H9 (cell line): ENCODE measurements at regions not wholly inside any gene's neighbourhood (a gene's known extent, or its start where the extent isn't known, plus 50 kb on each side); places are given as distances from the start of the nearest gene placed in this dataset.

Experiments used
- DNase-seq: peaks from one replicate; pipeline ENCODE4 v3.0.0-alpha.2; 2017
- H2AFZ ChIP-seq: one replicate; pipeline ENCODE4 v1.6.1; 2013; ENCODE audit warnings: mild to moderate bottlenecking, low read length, control low read depth, moderate library complexity
- H2AK5ac ChIP-seq: 2 replicates; pipeline ENCODE4 v1.6.1; 2013; ENCODE audit warnings: low read length, control low read depth, mixed read lengths; ENCODE audit not compliant: insufficient read length
- H2BK120ac ChIP-seq: one replicate; pipeline ENCODE4 v1.6.1; 2013; ENCODE audit warnings: low read depth, mild to moderate bottlenecking, low read length, control low read depth, inconsistent platforms; ENCODE audit not compliant: poor library complexity, severe bottlenecking
- H2BK12ac ChIP-seq: 2 replicates; pipeline ENCODE4 v1.6.1; 2013; ENCODE audit warnings: low read length, control low read depth, mixed read lengths, low read depth; ENCODE audit not compliant: insufficient read length
- H2BK15ac ChIP-seq: 2 replicates; pipeline ENCODE4 v1.6.1; 2013; ENCODE audit warnings: low read depth, low read length, control low read depth
- H2BK20ac ChIP-seq: one replicate; pipeline ENCODE4 v1.6.1; 2013; ENCODE audit warnings: low read depth, mild to moderate bottlenecking, low read length, control low read depth, inconsistent platforms; ENCODE audit not compliant: poor library complexity, severe bottlenecking
- H2BK5ac ChIP-seq: 2 replicates; pipeline ENCODE4 v1.6.1; 2013; ENCODE audit warnings: low read length, control low read depth, mixed read lengths; ENCODE audit not compliant: insufficient read length
- H3K14ac ChIP-seq: 2 replicates; pipeline ENCODE4 v1.6.1; 2013; ENCODE audit warnings: low read length, control low read depth; ENCODE audit not compliant: insufficient read depth
- H3K18ac ChIP-seq: 2 replicates; pipeline ENCODE4 v1.6.1; 2013; ENCODE audit warnings: low read depth, mild to moderate bottlenecking, mixed read lengths, low read length, control low read depth; ENCODE audit not compliant: insufficient read length
- H3K23ac ChIP-seq: 2 replicates; pipeline ENCODE4 v1.6.1; 2013; ENCODE audit warnings: low read length, control low read depth, mixed read lengths, low read depth; ENCODE audit not compliant: insufficient read length
- H3K23me2 ChIP-seq: 2 replicates; pipeline ENCODE4 v1.6.1; 2013; ENCODE audit warnings: low read depth, mild to moderate bottlenecking, mixed read lengths, low read length, control low read depth; ENCODE audit not compliant: insufficient read length, poor library complexity, severe bottlenecking
- H3K27ac ChIP-seq: 2 replicates; pipeline ENCODE4 v1.5.1; 2013; ENCODE audit warnings: low read length, control low read depth, mixed read lengths, low read depth; ENCODE audit not compliant: insufficient read length
- H3K27me3 ChIP-seq: 2 replicates; pipeline ENCODE4 v1.6.1; 2013; ENCODE audit warnings: low read length, control low read depth, inconsistent platforms; ENCODE audit not compliant: insufficient read depth
- H3K4ac ChIP-seq: 2 replicates; pipeline ENCODE4 v1.6.1; 2013; ENCODE audit warnings: low read depth, mild to moderate bottlenecking, control low read depth, inconsistent platforms, low read length, moderate library complexity
- H3K4me1 ChIP-seq: 2 replicates; pipeline ENCODE4 v1.6.1; 2013; ENCODE audit warnings: low read length, control low read depth, inconsistent platforms; ENCODE audit not compliant: insufficient read depth
- H3K4me2 ChIP-seq: 2 replicates; pipeline ENCODE4 v1.6.1; 2013; ENCODE audit warnings: low read length, control low read depth, mixed read lengths; ENCODE audit not compliant: insufficient read length, insufficient read depth
- H3K56ac ChIP-seq: 2 replicates; pipeline ENCODE4 v1.6.1; 2013; ENCODE audit warnings: low read depth, mild to moderate bottlenecking, mixed read lengths, low read length, control low read depth; ENCODE audit not compliant: insufficient read length
- H3K79me1 ChIP-seq: 2 replicates; pipeline ENCODE4 v1.6.1; 2013; ENCODE audit warnings: low read depth, mild to moderate bottlenecking, moderate library complexity, low read length, control low read depth, inconsistent platforms; ENCODE audit not compliant: insufficient read depth, poor library complexity, severe bottlenecking
- H3K79me2 ChIP-seq: 2 replicates; pipeline ENCODE4 v1.6.1; 2013; ENCODE audit warnings: low read length, control low read depth, inconsistent platforms; ENCODE audit not compliant: insufficient read depth
- H3K9ac ChIP-seq: 2 replicates; pipeline ENCODE4 v1.6.1; 2013; ENCODE audit warnings: low read length, control low read depth, mixed read lengths; ENCODE audit not compliant: insufficient read length; ENCODE audit errors: extremely low read depth
- H3K9me3 ChIP-seq: one replicate; pipeline ENCODE4 v1.6.1; 2013; ENCODE audit warnings: low read depth, low read length, inconsistent platforms; ENCODE audit not compliant: control insufficient read depth
- H3T11ph ChIP-seq: one replicate; pipeline ENCODE4 v1.6.1; 2013; ENCODE audit warnings: mild to moderate bottlenecking, low read length, control low read depth, inconsistent platforms
- H4K20me1 ChIP-seq: one replicate; pipeline ENCODE4 v1.6.1; 2013; ENCODE audit not compliant: control insufficient read depth, insufficient read length, insufficient read depth
- H4K5ac ChIP-seq: 2 replicates; pipeline ENCODE4 v1.6.1; 2013; ENCODE audit warnings: low read depth, mild to moderate bottlenecking, mixed read lengths, low read length, control low read depth; ENCODE audit not compliant: insufficient read length
- H4K8ac ChIP-seq: replicated peaks from 2 replicates; pipeline ENCODE4 v1.6.1; 2013; ENCODE audit warnings: low read length, control low read depth, mixed read lengths, low read depth; ENCODE audit not compliant: insufficient read length
- H4K91ac ChIP-seq: 2 replicates; pipeline ENCODE4 v1.6.1; 2013; ENCODE audit warnings: low read depth, mild to moderate bottlenecking, moderate library complexity, mixed read lengths, low read length, control low read depth; ENCODE audit not compliant: insufficient read length
- H3K27ac Mint-ChIP-seq, 3 experiments: 2 replicates in 2 of 3; 3 replicates in 1 of 3; pipeline ENCODE4 v1.8.0; 2020 to 2021; ENCODE audit warnings: mixed read lengths in 3 of 3, mild to moderate bottlenecking in 1 of 3, moderate library complexity in 1 of 3
- H3K27me3 Mint-ChIP-seq: 2 replicates; pipeline ENCODE4 v1.8.0; 2021; ENCODE audit warnings: low read depth, mild to moderate bottlenecking, moderate library complexity, mixed read lengths
- H3K36me3 Mint-ChIP-seq, 3 experiments: 2 replicates in 2 of 3; 3 replicates in 1 of 3; pipeline ENCODE4 v1.8.0; 2020 to 2021; ENCODE audit warnings: low read depth in 3 of 3, mixed read lengths in 3 of 3; ENCODE audit not compliant: insufficient read depth in 1 of 3
- H3K4me1 Mint-ChIP-seq, 2 experiments: 2 replicates each; pipeline ENCODE4 v1.8.0; 2020; ENCODE audit warnings: mixed read lengths in 2 of 2
- H3K4me3 Mint-ChIP-seq, 2 experiments: 2 replicates in 1 of 2; 3 replicates in 1 of 2; pipeline ENCODE4 v1.8.0; 2020 to 2021; ENCODE audit warnings: mild to moderate bottlenecking in 2 of 2, mixed read lengths in 2 of 2, moderate library complexity in 1 of 2
- H3K9me3 Mint-ChIP-seq, 2 experiments: 2 replicates in 1 of 2; 3 replicates in 1 of 2; pipeline ENCODE4 v1.8.0; 2020; ENCODE audit warnings: mild to moderate bottlenecking in 2 of 2, mixed read lengths in 2 of 2, moderate library complexity in 1 of 2
- CTCF ChIP-seq: fragments of 200-600 bp; sonication (generic); conservative IDR thresholded peaks from 3 replicates; pipeline ENCODE4 v1.8.0; 2021; ENCODE audit warnings: antibody characterized with exemption, mild to moderate bottlenecking
- WGBS: extraction: QIAGEN DNeasy Blood & Tissue Kit; methylation state at CpG from one replicate; pipeline ENCODE4 v1.1.7; 2013; ENCODE audit warnings: missing lambda C conversion rate, low lambda C conversion rate, mixed read lengths; ENCODE audit not compliant: insufficient read length; ENCODE audit errors: extremely low coverage; 5-methylcytosine and 5-hydroxymethylcytosine counted together

- H3K9me3 ChIP-seq = no peaks in the 10 kb centered on the region
- H3K56ac ChIP-seq = no peak overlapping the region
- Mint-ChIP-seq H3K4me3 (no peak overlapping the region), H3K27ac (peak overlapping the region in 1 of 3 experiments; percentile 47; a peak in 1 of 7 replicates), H3K4me1 (peaks cover 8 to 10% of the 10 kb centered on the region in 2 experiments), H3K27me3 (no peaks in the 10 kb centered on the region; the same call in 1 of the 2 replicates), H3K9me3 (no peaks in the 10 kb centered on the region), H3K36me3 (no peaks in the 10 kb centered on the region)
- H4K5ac ChIP-seq = no peak overlapping the region
- H3K18ac ChIP-seq = no peak overlapping the region
- no peak overlapping the region for H4K8ac ChIP-seq
- H3K27ac ChIP-seq = no peak overlapping the region
- H3K4me1 ChIP-seq = no peaks in the 10 kb centered on the region
- WGBS = no CpG with 5 or more reads among the region's 4 CpGs
- H3K23me2 ChIP-seq = no peaks in the 10 kb centered on the region
- H2BK120ac ChIP-seq = no peak overlapping the region
- 0 out of 2 replicates have a peak overlapping the region, but pooled peaks have one; percentile 12 for H3K14ac ChIP-seq
- no peak overlapping the region for H2BK5ac ChIP-seq
- no peaks in the 10 kb centered on the region for H3K27me3 ChIP-seq
- no peak overlapping the region for H2BK15ac ChIP-seq
- H4K20me1 ChIP-seq = no peaks in the 10 kb centered on the region
- H3K9ac ChIP-seq = no peak overlapping the region
- no peak overlapping the region for H2AFZ ChIP-seq
- H3K23ac ChIP-seq = no peak overlapping the region
- no peak overlapping the region for H3T11ph ChIP-seq
- no peak overlapping the region for H3K4me2 ChIP-seq
- H3K4ac ChIP-seq = no peak overlapping the region
- H2BK12ac ChIP-seq = no peak overlapping the region
- no peak overlapping the region for H2AK5ac ChIP-seq
- H4K91ac ChIP-seq = no peak overlapping the region
- no peak for DNase-seq
- no peak for TF ChIP-seq CTCF
- H3K79me1 ChIP-seq = no peaks in the 10 kb centered on the region
- no peak overlapping the region for H2BK20ac ChIP-seq
- no peaks in the 10 kb centered on the region; the same call in 1 of the 2 replicates for H3K79me2 ChIP-seq
These were observed 190.8 kb upstream of the ADRA1B start for GRCh38 chr5:159725475-159725874.
